ENCODE measurements at regions not wholly inside any gene's neighbourhood (a gene's known extent, or its start where the extent isn't known, plus 50 kb on each side); places are given as distances from the start of the nearest gene placed in this dataset.

- DNase-seq = no peak
These were observed 226.7 kb downstream of the BRD1 start for GRCh38 chr22:49600891-49601431.

GRCh38 chr22:49600468-49600867 is 227.2 kb downstream of the BRD1 start:
- no peak for DNase-seq

- DNase-seq = no peak
These were observed 227.8 kb downstream of the BRD1 start for GRCh38 chr22:49599691-49600455.

GRCh38 chr22:49599039-49599438 is 228.6 kb downstream of the BRD1 start:
- DNase-seq = no peak

GRCh38 chr22:49598338-49598737 is 229.3 kb downstream of the BRD1 start:
- no peak for DNase-seq

GRCh38 chr22:49597428-49598039 is 230.1 kb downstream of the BRD1 start:
- no peak for DNase-seq

- DNase-seq = no peak
These were observed 232.1 kb downstream of the BRD1 start for GRCh38 chr22:49595465-49596078.

- no peak for DNase-seq
These were observed 233.6 kb downstream of the BRD1 start for GRCh38 chr22:49594078-49594477.

GRCh38 chr22:49593509-49593908 is 234.2 kb downstream of the BRD1 start:
- no peak for DNase-seq

GRCh38 chr22:49592780-49593501 is 234.7 kb downstream of the BRD1 start:
- no peak for DNase-seq

- no peak for DNase-seq
These were observed 236.7 kb downstream of the BRD1 start for GRCh38 chr22:49590851-49591445.

- DNase-seq = no peak
These were observed 237.3 kb downstream of the BRD1 start for GRCh38 chr22:49590381-49590780.

GRCh38 chr22:49589811-49590210 is 237.9 kb downstream of the BRD1 start:
- no peak for DNase-seq

- DNase-seq = no peak
These were observed 238.4 kb downstream of the BRD1 start for GRCh38 chr22:49589301-49589700.

- DNase-seq = no peak
These were observed 238.9 kb downstream of the BRD1 start for GRCh38 chr22:49588739-49589138.

- DNase-seq = no peak
These were observed 239.7 kb downstream of the BRD1 start for GRCh38 chr22:49587987-49588386.

- DNase-seq = no peak
These were observed 240.3 kb downstream of the BRD1 start for GRCh38 chr22:49587421-49587820.

- no peak for DNase-seq
These were observed 240.8 kb downstream of the BRD1 start for GRCh38 chr22:49586873-49587272.

- DNase-seq = no peak
These were observed 241.4 kb downstream of the BRD1 start for GRCh38 chr22:49586244-49586748.

- no peak for DNase-seq
These were observed 242.0 kb downstream of the BRD1 start for GRCh38 chr22:49585461-49586243.

GRCh38 chr22:49583886-49584505 is 243.7 kb downstream of the BRD1 start:
- DNase-seq = no peak

Measured in CD4-positive, alpha-beta T cell treated with Interleukin-21 for 1 hour (primary cell).